Right ventricle myocardium inferior (tissue), 1 donor: ENCODE measurements at regions not wholly inside any gene's neighbourhood (a gene's known extent, or its start where the extent isn't known, plus 50 kb on each side); places are given as distances from the start of the nearest gene placed in this dataset.

Experiments
- ATAC-seq: fragments of 200-7000 bp; cut with Tn5 transposase; one replicate; pipeline ENCODE4 v1.9.1; 2020; ENCODE audit warnings: mild to moderate bottlenecking, moderate library complexity
- DNase-seq: peaks from one replicate; pipeline ENCODE4 v3.0.0; 2021; ENCODE audit errors: missing footprints
- intact Hi-C: fragments of 100-400 bp; cut with DNase I; formaldehyde crosslinking; loops from one replicate; pipeline ENCODE4 v1.11.0; 2022
- donor health status: DM: no; HTN: yes; CAD: no; lungs with severe emphysema.

- no peak for DNase-seq
- no peak for ATAC-seq
- intact Hi-C loops, result no loop called here
Measured at GRCh38 chr1:5379176-5379759, 613.0 kb downstream of the NPHP4 start.

DNA sequence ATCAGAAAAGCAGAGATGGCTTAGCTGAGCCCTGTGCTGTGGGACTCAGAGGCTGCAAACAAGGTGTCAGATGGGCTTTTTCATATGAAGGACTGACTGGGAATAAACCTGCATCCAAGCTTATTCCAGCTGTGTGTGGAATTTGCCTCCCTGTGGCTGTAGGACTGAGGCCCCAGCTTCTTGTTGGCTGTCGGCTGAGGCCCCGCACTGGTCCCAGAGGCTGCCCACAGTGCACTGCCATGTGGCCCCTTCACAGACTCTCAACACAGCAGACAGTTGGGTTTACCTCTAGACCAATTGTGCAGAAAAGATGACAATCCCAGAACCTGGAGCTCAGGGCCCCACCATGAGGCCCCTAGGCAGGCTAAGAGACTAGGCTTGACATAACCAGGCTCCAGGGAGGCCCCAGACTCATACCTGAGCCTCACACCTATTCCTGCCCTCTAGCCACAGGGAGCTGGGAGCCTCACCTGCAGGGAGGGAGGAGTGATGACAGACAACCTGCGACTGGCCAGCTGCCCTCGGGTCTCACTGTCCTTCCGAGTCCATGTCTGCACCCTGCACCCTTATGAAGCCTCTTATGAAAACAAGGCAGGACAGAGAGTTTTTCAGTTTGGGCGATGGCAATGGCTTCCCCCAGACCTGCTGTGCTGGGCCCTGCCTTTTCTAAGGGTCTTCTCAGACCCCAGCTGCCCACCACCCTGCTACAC lies 615.5 kb downstream of the NPHP4 start:
- no peak for DNase-seq
- no peak for ATAC-seq
- intact Hi-C loops, result no loop called here

DNA sequence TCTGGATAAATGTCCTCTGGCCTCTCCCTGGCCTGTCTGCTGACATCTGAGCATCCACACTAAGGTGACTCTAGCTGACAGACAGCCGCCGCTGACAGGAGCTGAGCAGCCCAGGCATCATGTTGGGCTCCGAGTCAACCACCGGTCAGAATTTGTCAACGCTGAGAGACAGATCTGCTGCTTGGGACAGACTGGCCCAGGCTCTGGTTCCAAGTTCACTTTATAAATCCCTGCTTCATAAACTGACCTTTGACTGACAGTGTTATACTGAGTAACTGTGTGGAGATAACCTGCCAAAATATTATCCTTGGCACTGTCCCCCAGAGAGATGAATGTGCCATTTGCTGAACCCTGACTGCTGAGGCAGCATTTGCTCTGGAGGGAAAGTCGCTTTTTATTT lies 616.7 kb downstream of the NPHP4 start:
- DNase-seq (no peak), ATAC-seq (peak; percentile 28)
- intact Hi-C loops, result no loop called here

DNA sequence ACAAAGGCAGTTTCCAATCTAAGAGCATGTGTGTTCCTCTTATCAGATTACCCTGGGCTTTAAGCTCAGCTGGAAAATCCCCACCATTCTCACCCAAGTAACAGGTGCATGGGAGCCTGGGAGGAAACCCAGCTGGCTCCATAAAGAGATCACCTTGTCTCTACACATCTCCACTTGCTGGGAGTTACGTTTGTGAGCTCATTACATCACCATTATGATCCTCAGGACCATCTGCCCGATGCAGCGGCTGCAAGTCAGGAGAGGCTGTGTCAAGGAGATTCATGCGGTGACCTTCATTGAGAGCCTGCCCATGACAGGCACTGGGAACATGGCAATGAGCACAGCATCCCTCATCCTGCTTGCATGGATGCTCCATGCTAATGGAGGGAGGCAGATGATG lies 618.0 kb downstream of the NPHP4 start:
- intact Hi-C loops, result no loop called here
- DNase-seq (no peak), ATAC-seq (no peak)

GRCh38 chr1:5373281-5373680 lies 618.9 kb downstream of the NPHP4 start:
- no peak for ATAC-seq
- DNase-seq, result no peak
- intact Hi-C loops, result no loop called here

GRCh38 chr1:5371270-5371669 lies 621.0 kb downstream of the NPHP4 start:
- intact Hi-C loops, result no loop called here
- ATAC-seq (no peak), DNase-seq (no peak)

DNA sequence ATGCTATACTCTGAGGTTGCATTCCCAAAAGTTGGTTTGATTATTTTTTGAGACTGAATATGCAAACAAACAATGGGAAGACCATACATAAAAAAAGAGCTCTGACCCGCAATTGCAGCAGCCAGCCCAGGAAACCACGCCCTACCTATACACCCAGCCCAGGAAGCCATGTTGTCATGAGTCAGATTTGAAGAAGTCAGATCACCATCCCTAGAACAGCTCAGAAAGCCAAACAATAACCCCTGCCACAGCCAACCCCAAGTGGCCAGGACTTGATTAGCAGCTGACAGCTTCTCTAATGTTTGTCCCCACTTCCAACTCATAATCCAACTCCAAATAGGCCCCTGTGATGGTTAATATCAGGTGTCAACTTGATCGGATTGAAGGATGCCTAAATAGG lies 621.9 kb downstream of the NPHP4 start:
- intact Hi-C loops, result no loop called here
- no peak for DNase-seq
- ATAC-seq, result no peak

DNA sequence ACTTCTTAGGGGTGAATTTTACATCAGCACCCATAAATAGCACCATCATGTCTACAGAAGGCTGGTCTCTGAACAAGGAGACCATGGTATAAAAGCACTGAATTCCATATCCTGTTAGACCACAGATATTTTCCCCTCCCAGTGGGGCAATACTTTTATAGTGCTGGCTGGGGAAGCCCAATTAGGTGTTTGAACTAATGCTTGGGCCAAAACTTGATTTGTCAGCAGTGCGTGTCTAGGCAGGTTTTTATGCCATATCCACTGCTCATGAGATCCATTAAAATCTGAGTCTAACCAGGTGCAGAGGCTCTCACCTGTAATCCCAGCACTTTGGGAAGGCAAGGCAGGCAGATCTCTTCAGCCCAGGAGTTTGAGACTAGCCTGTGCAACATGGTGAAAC lies 623.0 kb downstream of the NPHP4 start:
- intact Hi-C loops, result no loop called here
- DNase-seq (no peak), ATAC-seq (no peak)

- intact Hi-C loops, result no loop called here
- DNase-seq (no peak), ATAC-seq (no peak)
Measured at GRCh38 chr1:5368201-5368600, 624.0 kb downstream of the NPHP4 start.

DNA sequence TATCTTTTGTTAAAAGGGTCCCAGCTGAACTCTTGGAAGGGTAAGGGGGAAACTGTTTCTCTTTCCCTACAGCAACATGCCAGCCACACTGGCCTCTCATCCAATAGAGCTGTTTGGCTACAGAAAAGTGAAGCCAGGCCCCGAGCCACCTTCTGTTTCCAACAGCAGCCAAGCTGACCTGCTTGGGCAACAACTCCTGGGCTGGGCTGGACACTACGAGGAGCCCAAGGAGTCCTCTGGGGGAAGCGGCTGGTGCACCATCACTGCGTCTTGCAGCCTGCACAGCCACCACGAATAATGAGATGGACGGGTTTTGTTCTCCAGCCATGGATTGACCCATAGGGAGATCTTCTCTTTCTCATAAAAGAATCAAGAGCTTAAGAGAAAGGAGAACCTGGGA lies 624.9 kb downstream of the NPHP4 start:
- intact Hi-C loops, result no loop called here
- DNase-seq (no peak), ATAC-seq (no peak)

DNA sequence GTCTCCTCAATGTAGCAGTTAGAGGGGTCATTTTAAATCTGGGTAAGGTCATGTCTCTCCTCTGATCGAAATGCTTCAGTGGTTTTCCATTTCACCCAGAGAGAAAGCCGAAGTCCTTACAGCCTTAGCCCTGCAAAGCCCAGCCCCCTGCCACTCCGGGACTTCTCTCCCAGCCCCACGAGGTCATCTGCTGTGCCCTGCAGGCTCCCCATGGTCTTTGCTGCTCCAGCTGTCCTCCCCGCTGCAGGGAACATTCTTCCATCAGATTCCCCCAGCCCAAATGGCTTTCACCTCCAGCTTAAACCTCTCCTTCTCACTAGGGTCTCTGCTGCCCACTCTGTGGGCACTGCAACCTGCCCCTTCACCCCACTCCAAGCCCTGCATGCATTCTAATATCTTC lies 626.5 kb downstream of the NPHP4 start:
- intact Hi-C loops, result no loop called here

DNA sequence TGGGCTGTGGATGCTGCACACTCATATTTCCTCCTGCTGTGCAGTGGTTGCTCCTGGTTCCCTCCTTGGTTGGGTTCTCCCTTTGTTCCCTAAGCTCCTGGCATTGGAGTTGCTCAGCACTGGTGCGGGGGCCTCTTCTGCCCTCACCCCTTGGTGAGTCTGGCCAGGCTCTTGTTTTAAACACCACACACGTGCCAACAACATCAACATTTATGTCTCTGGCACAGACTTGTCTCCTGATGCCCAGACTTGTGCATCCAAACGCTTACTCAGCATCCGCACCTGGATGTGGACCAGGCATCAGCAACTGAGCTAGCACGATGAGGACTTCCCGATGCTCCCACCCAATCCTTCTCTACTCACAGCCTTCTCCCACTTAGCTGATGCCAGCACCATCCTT lies 627.6 kb downstream of the NPHP4 start:
- intact Hi-C loops, result no loop called here
- DNase-seq, result no peak
- ATAC-seq, result no peak

More for the DNA sequence above, 626.5 kb downstream of the NPHP4 start:
- DNase-seq (no peak), ATAC-seq (no peak)

DNA sequence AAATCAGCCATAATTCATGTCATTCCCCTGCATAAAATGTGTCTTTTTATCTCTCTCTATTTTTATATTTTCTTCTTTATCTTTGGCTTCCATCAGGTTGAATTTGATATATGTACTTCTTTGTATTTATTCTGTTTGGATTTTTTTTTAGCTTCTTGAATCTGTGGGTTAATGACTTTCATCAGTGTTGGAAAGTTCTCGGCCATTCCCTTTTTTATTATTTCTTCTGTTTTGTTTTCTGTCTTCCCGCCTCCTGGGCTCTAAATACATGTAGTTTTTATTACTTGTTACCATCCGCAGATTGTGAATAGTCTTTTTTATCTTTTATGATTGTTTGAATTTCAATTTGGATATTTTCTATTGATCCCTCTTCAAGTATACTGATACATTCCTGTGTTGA lies 637.5 kb downstream of the NPHP4 start:
- DNase-seq (no peak), ATAC-seq (no peak)
- intact Hi-C loops, result no loop called here

- DNase-seq, result no peak
- intact Hi-C loops, result no loop called here
- no peak for ATAC-seq
Measured at GRCh38 chr1:5351366-5351765, 640.9 kb downstream of the NPHP4 start.

DNA sequence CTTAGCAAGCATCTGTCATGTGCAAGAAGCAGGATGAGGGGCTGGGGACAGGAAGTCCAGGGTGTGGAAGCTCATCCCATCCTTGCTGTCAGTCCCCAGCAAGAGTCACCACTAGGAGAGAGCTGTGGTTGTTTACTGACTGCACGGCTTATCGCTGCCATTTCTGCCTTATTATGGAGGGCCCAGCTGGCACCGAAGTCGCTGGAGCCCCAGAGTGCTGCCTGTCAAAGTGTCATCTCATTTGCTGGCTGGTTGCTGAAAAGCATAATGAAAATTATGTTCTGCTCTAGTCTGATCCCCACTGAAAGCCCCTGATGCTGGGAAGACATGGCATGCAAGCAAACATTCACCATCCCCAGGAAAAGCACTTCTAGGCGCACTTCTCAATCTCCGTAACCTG lies 642.7 kb downstream of the NPHP4 start:
- intact Hi-C loops, result no loop called here
- ATAC-seq, result no peak
- DNase-seq, result no peak

DNA sequence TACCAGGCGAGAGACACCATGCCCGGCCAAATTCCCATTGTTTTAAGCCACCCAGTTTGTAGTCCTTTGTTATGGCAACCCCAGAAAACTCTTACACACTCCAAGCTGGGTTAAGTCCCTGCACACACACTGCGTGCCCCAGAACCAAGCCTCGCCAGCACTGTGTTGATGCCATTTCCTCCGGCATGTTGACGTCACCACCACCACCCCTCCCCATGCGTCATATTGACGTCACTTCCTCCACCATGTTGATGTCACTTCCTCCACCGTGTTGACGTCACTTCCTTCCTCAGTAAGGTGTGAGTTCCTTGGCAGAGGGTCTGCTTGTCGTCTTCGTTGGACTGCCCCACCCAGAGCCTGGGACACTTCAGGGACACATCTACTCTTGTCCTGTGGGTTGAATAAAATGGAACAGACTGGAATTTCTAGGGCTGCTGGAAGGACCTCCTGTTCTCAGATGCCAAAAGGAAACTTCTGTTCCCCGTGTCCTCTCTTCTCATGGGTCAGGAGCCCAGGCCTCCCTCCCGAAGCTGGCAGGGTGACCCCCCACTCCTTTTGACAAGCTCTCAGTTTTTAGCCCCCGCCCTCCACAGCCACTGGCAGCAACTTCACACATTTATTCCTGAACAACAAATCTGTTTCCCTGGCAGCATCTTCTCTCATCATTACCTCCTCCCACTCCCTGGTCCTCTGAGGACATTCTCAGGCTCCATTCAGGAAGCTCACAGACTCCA lies 643.3 kb downstream of the NPHP4 start:
- intact Hi-C loops, result no loop called here
- ATAC-seq (no peak), DNase-seq (no peak)

DNA sequence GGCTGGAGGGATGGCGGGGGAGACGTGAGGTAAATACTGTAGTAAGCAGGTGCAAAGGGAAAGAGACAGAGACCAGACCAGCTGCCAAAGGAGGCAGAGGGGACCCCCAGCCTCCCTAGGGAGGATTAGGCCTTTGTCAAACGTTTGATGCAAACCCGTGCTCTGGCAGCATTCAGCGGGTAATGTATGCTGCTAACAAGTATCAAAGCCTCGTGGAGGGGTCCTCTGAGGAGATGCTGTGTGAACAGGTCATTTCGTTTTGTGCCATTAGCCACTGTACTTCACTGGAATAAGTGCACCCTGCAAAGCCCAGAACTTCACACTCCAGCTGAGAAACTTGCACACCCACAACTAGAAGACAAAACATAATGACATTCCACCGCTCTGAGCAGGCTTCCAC lies 644.5 kb downstream of the NPHP4 start:
- intact Hi-C loops, result no loop called here
- ATAC-seq, result no peak
- DNase-seq, result no peak

- DNase-seq, result no peak
- intact Hi-C loops, result no loop called here
- ATAC-seq, result no peak
Measured at GRCh38 chr1:5345556-5345955, 646.7 kb downstream of the NPHP4 start.

DNA sequence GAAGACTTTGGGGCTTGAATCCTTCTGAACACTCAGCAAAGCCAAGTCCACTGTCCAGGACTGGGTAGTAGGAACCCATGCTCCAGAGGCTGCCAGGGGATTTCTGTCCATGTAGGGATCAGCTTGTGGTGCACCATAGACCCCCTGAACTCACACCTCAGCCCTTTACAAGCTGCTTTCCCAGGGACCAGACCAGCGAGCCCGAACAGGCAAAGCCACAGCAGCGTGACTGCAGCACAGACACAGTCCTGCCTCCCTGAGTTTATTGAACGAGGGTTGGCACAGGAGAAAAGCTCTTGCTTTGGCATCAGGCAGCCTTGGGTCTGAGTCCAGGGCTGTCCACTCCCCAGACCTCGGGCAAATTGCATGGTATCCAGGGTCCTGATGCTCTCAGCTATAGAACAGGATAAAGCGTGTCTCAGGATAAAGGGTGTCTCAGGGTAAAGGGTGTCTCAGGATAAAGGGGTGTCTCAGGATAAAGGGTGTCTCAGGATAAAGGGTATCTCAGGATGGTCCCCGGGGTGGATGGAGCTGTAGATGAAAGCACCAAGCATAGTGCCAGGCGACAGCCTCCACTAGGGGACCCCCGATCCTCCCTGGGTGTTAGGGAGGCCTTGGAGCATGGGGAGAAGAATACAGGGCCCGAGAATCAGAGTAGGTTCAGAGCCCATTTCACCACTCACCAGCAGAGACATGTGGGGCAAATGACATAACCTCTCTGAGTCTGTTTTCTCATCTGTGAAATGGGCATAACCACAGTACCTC lies 648.8 kb downstream of the NPHP4 start:
- ATAC-seq (no peak), DNase-seq (no peak)
- intact Hi-C loops, result no loop called here

GRCh38 chr1:5342830-5343229 lies 649.4 kb downstream of the NPHP4 start:
- ATAC-seq, result no peak
- intact Hi-C loops, result no loop called here
- DNase-seq, result no peak
